T1000 (cell line): ENCODE measurements at regions not wholly inside any gene's neighbourhood (a gene's known extent, or its start where the extent isn't known, plus 50 kb on each side); places are given as distances from the start of the nearest gene placed in this dataset.
"Not testable (repeated sequence)": the region's sequence is repeated elsewhere in the genome, so short reads cannot be mapped to it uniquely, and the experiment has no call there.

Experiments used
- DNase-seq: peaks from one replicate; lab custom pipeline; 2025; ENCODE audit warnings: mixed read lengths; lab: John Stamatoyannopoulos, UW

GRCh38 chr7:86592185-86592584, 51.5 kb upstream of the GRM3 start:
- DNase-seq = no peak

- DNase-seq = no peak
Measured at GRCh38 chr7:86574006-86574405, 69.7 kb upstream of the GRM3 start.

- no peak for DNase-seq
Measured at GRCh38 chr7:86558680-86559501, 84.8 kb upstream of the GRM3 start.

GRCh38 chr7:86534641-86535040, 109.1 kb upstream of the GRM3 start:
- DNase-seq = no peak

GRCh38 chr7:86504229-86504628, 139.5 kb upstream of the GRM3 start:
- no peak for DNase-seq

- DNase-seq = no peak
Measured at GRCh38 chr7:86499986-86500385, 143.7 kb upstream of the GRM3 start.

GRCh38 chr7:86485827-86486226, 157.9 kb upstream of the GRM3 start:
- no peak for DNase-seq

GRCh38 chr7:86479144-86479543, 164.6 kb upstream of the GRM3 start:
- no peak for DNase-seq

GRCh38 chr7:86477343-86477935, 166.3 kb upstream of the GRM3 start:
- no peak for DNase-seq

GRCh38 chr7:86470763-86471162, 172.9 kb upstream of the GRM3 start:
- DNase-seq = no peak

- DNase-seq = peak; percentile 52
Measured at GRCh38 chr7:86469680-86470295, 173.9 kb upstream of the GRM3 start.

GRCh38 chr7:86454753-86455152, 189.0 kb upstream of the GRM3 start:
- no peak for DNase-seq

GRCh38 chr7:86453454-86453853, 190.3 kb upstream of the GRM3 start:
- no peak for DNase-seq

- no peak for DNase-seq
Measured at GRCh38 chr7:86448856-86449255, 194.9 kb upstream of the GRM3 start.

GRCh38 chr7:86445285-86445684, 198.4 kb upstream of the GRM3 start:
- DNase-seq = no peak

GRCh38 chr7:86444245-86444644, 199.5 kb upstream of the GRM3 start:
- DNase-seq = no peak

GRCh38 chr7:86440420-86440819, 203.3 kb upstream of the GRM3 start:
- DNase-seq = not testable (repeated sequence)

GRCh38 chr7:86437951-86438450, 205.7 kb upstream of the GRM3 start:
- DNase-seq = no peak

GRCh38 chr7:86431761-86432160, 211.9 kb upstream of the GRM3 start:
- DNase-seq = no peak

- DNase-seq = no peak
Measured at GRCh38 chr7:86411814-86412213, 231.9 kb upstream of the GRM3 start.

- DNase-seq = no peak
Measured at GRCh38 chr7:86407291-86407690, 236.4 kb upstream of the GRM3 start.

- no peak for DNase-seq
Measured at GRCh38 chr7:86391813-86392212, 251.9 kb upstream of the GRM3 start.

GRCh38 chr7:86375602-86376001, 268.1 kb upstream of the GRM3 start:
- not testable (repeated sequence) for DNase-seq
